ENCODE measurements at regions not wholly inside any gene's neighbourhood (a gene's known extent, or its start where the extent isn't known, plus 50 kb on each side); places are given as distances from the start of the nearest gene placed in this dataset.
"Not testable (repeated sequence)": the region's sequence is repeated elsewhere in the genome, so short reads cannot be mapped to it uniquely, and the experiment has no call there.

GRCh38 chr5:100676817-100677631, 141.8 kb downstream of the FAM174A start:
- no peaks in the 10 kb centered on the region for H3K27me3 Mint-ChIP-seq (ENCODE audit: unreplicated experiment)
- intact Hi-C loops (cut with micrococcal nuclease; ENCODE audit: unreplicated experiment) = no loop called here
- TF ChIP-seq CTCF (IDR thresholded peaks at IDR 0.05; ENCODE audit: unreplicated experiment) = no peak
- peaks cover under 1% of the 10 kb centered on the region for H3K9me3 Mint-ChIP-seq (ENCODE audit: low read depth, unreplicated experiment)
- H3K4me3 Mint-ChIP-seq (ENCODE audit: low read depth, unreplicated experiment) = no peak overlapping the region
- no peak for DNase-seq
- no peak overlapping the region for H3K27ac Mint-ChIP-seq (ENCODE audit: unreplicated experiment)
- no peaks in the 10 kb centered on the region for H3K36me3 Mint-ChIP-seq (ENCODE audit: insufficient read depth, unreplicated experiment)
- CTCF ChIA-PET = no interaction called here
- no peaks in the 10 kb centered on the region for H3K4me1 Mint-ChIP-seq (ENCODE audit: low read depth, unreplicated experiment)
- BruUV-seq (replicated peaks) = no TSS peak

- Mint-ChIP-seq H3K4me1 (ENCODE audit: low read depth, unreplicated experiment) (no peaks in the 10 kb centered on the region), H3K27ac (ENCODE audit: unreplicated experiment) (no peak overlapping the region), H3K4me3 (ENCODE audit: low read depth, unreplicated experiment) (no peak overlapping the region), H3K27me3 (ENCODE audit: unreplicated experiment) (no peaks in the 10 kb centered on the region), H3K36me3 (ENCODE audit: insufficient read depth, unreplicated experiment) (no peaks in the 10 kb centered on the region), H3K9me3 (ENCODE audit: low read depth, unreplicated experiment) (peaks cover 9% of the 10 kb centered on the region)
- DNase-seq = no peak
- CTCF ChIA-PET = no interaction called here
- no peak for TF ChIP-seq CTCF (IDR thresholded peaks at IDR 0.05; ENCODE audit: unreplicated experiment)
- intact Hi-C loops (cut with micrococcal nuclease; ENCODE audit: unreplicated experiment) = no loop called here
- no TSS peak for BruUV-seq (replicated peaks)
These were observed 147.5 kb downstream of the FAM174A start for GRCh38 chr5:100682625-100683024.

- Mint-ChIP-seq H3K4me3 (ENCODE audit: low read depth, unreplicated experiment) (no peak overlapping the region), H3K27ac (ENCODE audit: unreplicated experiment) (no peak overlapping the region), H3K27me3 (ENCODE audit: unreplicated experiment) (no peaks in the 10 kb centered on the region), H3K9me3 (ENCODE audit: low read depth, unreplicated experiment) (peaks cover 9% of the 10 kb centered on the region), H3K36me3 (ENCODE audit: insufficient read depth, unreplicated experiment) (no peaks in the 10 kb centered on the region), H3K4me1 (ENCODE audit: low read depth, unreplicated experiment) (no peaks in the 10 kb centered on the region)
- CTCF ChIA-PET = no interaction called here
- intact Hi-C loops (cut with micrococcal nuclease; ENCODE audit: unreplicated experiment) = no loop called here
- BruUV-seq (replicated peaks) = no TSS peak
- no peak for DNase-seq
- no peak for TF ChIP-seq CTCF (IDR thresholded peaks at IDR 0.05; ENCODE audit: unreplicated experiment)
These were observed 148.7 kb downstream of the FAM174A start for GRCh38 chr5:100683881-100684280.

- BruUV-seq (replicated peaks); H3K4me3 Mint-ChIP-seq (ENCODE audit: low read depth, unreplicated experiment); H3K27ac Mint-ChIP-seq (ENCODE audit: unreplicated experiment); CTCF ChIA-PET; DNase-seq; H3K36me3 Mint-ChIP-seq (ENCODE audit: insufficient read depth, unreplicated experiment); H3K27me3 Mint-ChIP-seq (ENCODE audit: unreplicated experiment); intact Hi-C loops (cut with micrococcal nuclease; ENCODE audit: unreplicated experiment); H3K4me1 Mint-ChIP-seq (ENCODE audit: low read depth, unreplicated experiment); H3K9me3 Mint-ChIP-seq (ENCODE audit: low read depth, unreplicated experiment): not testable (repeated sequence)
These were observed 149.9 kb downstream of the FAM174A start for GRCh38 chr5:100685122-100685521.

GRCh38 chr5:100688834-100689233, 153.7 kb downstream of the FAM174A start:
- H3K27ac Mint-ChIP-seq (ENCODE audit: unreplicated experiment); CTCF ChIA-PET; H3K36me3 Mint-ChIP-seq (ENCODE audit: insufficient read depth, unreplicated experiment); H3K27me3 Mint-ChIP-seq (ENCODE audit: unreplicated experiment); BruUV-seq (replicated peaks); DNase-seq; intact Hi-C loops (cut with micrococcal nuclease; ENCODE audit: unreplicated experiment); H3K9me3 Mint-ChIP-seq (ENCODE audit: low read depth, unreplicated experiment); H3K4me3 Mint-ChIP-seq (ENCODE audit: low read depth, unreplicated experiment): not testable (repeated sequence)
- H3K4me1 Mint-ChIP-seq (ENCODE audit: low read depth, unreplicated experiment) = peaks cover 28% of the 10 kb centered on the region

Measured in Calu3 (cell line).